ENCODE measurements at regions not wholly inside any gene's neighbourhood (a gene's known extent, or its start where the extent isn't known, plus 50 kb on each side); places are given as distances from the start of the nearest gene placed in this dataset.
"Not testable (repeated sequence)": the region's sequence is repeated elsewhere in the genome, so short reads cannot be mapped to it uniquely, and the experiment has no call there.

DNA sequence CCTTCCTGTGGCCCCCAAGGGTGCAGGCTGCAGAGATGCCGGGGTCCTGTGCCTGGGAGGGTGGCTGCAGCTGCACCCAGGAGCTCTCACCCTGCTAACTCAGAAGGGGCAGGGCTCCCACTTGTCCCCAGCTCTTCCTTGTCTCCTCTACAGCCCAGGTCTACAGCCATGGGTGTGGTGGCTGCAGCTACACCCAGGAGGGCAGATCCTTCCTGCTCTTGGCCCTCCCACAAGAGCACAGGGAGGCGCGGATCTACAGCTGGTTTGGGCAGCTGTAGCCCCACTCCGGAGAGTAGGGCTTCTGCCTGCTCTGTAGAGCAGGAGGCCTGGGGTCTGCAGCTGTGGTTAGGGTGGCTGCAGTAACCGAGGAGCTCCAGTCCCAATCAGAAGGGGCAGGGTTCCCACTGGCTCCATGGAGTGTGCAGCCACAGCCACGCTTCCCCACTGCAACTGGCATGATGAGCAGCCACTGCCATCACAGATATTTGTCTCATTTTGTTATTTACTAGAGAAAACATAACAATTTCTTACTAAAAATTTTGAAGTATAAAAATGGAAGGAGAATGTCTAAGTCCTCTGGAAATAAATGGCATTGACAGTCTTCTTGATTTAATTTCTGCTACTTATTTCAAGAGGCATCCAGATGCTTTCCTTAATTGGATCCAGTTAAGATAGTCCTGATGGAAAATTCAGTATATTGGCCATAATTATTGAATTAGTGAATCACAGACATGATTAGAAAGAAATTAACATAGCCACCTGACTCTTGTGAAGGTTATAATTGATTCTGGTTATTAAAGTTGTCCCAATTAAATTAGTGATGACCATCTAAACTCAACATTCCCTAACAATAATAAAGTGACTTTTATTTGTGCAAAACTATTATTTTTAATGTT is 233.6 kb downstream of the KCNE4 start:
- Mint-ChIP-seq H3K27me3 (ENCODE audit: unreplicated experiment) (no peaks in the 10 kb centered on the region), H3K27ac (ENCODE audit: unreplicated experiment) (no peak overlapping the region), H3K36me3 (ENCODE audit: unreplicated experiment) (no peaks in the 10 kb centered on the region), H3K9me3 (ENCODE audit: unreplicated experiment) (peaks cover 2% of the 10 kb centered on the region), H3K4me3 (ENCODE audit: unreplicated experiment) (no peak overlapping the region), H3K4me1 (ENCODE audit: low read depth, unreplicated experiment) (no peaks in the 10 kb centered on the region)
- TF ChIP-seq, protein P1, sequence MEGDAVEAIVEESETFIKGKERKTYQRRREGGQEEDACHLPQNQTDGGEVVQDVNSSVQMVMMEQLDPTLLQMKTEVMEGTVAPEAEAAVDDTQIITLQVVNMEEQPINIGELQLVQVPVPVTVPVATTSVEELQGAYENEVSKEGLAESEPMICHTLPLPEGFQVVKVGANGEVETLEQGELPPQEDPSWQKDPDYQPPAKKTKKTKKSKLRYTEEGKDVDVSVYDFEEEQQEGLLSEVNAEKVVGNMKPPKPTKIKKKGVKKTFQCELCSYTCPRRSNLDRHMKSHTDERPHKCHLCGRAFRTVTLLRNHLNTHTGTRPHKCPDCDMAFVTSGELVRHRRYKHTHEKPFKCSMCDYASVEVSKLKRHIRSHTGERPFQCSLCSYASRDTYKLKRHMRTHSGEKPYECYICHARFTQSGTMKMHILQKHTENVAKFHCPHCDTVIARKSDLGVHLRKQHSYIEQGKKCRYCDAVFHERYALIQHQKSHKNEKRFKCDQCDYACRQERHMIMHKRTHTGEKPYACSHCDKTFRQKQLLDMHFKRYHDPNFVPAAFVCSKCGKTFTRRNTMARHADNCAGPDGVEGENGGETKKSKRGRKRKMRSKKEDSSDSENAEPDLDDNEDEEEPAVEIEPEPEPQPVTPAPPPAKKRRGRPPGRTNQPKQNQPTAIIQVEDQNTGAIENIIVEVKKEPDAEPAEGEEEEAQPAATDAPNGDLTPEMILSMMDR (IDR thresholded peaks at IDR 0.05; ENCODE audit: partially characterized antibody, unreplicated experiment), result no peak
- DNase-seq, result no peak

- Mint-ChIP-seq H3K27ac (ENCODE audit: unreplicated experiment) (no peak overlapping the region), H3K4me1 (ENCODE audit: low read depth, unreplicated experiment) (no peaks in the 10 kb centered on the region), H3K9me3 (ENCODE audit: unreplicated experiment) (peaks cover 2% of the 10 kb centered on the region), H3K36me3 (ENCODE audit: unreplicated experiment) (no peaks in the 10 kb centered on the region), H3K27me3 (ENCODE audit: unreplicated experiment) (no peaks in the 10 kb centered on the region), H3K4me3 (ENCODE audit: unreplicated experiment) (no peak overlapping the region)
- TF ChIP-seq, protein P1 (IDR thresholded peaks at IDR 0.05; ENCODE audit: partially characterized antibody, unreplicated experiment), result no peak
- DNase-seq, result no peak
Observed at GRCh38 chr2:223294756-223295155, 242.8 kb downstream of the KCNE4 start.

GRCh38 chr2:223297788-223298187 is 245.8 kb downstream of the KCNE4 start:
- Mint-ChIP-seq H3K4me3 (ENCODE audit: unreplicated experiment) (no peak overlapping the region), H3K27me3 (ENCODE audit: unreplicated experiment) (no peaks in the 10 kb centered on the region), H3K4me1 (ENCODE audit: low read depth, unreplicated experiment) (no peaks in the 10 kb centered on the region), H3K27ac (ENCODE audit: unreplicated experiment) (no peak overlapping the region), H3K9me3 (ENCODE audit: unreplicated experiment) (peaks cover 5% of the 10 kb centered on the region), H3K36me3 (ENCODE audit: unreplicated experiment) (no peaks in the 10 kb centered on the region)
- no peak for DNase-seq
- TF ChIP-seq, protein P1 (IDR thresholded peaks at IDR 0.05; ENCODE audit: partially characterized antibody, unreplicated experiment), result no peak

GRCh38 chr2:223298329-223298728 is 246.3 kb downstream of the KCNE4 start:
- not testable (repeated sequence) for DNase-seq; H3K27me3 Mint-ChIP-seq (ENCODE audit: unreplicated experiment); H3K9me3 Mint-ChIP-seq (ENCODE audit: unreplicated experiment); H3K36me3 Mint-ChIP-seq (ENCODE audit: unreplicated experiment); H3K27ac Mint-ChIP-seq (ENCODE audit: unreplicated experiment); H3K4me1 Mint-ChIP-seq (ENCODE audit: low read depth, unreplicated experiment); H3K4me3 Mint-ChIP-seq (ENCODE audit: unreplicated experiment)

DNA sequence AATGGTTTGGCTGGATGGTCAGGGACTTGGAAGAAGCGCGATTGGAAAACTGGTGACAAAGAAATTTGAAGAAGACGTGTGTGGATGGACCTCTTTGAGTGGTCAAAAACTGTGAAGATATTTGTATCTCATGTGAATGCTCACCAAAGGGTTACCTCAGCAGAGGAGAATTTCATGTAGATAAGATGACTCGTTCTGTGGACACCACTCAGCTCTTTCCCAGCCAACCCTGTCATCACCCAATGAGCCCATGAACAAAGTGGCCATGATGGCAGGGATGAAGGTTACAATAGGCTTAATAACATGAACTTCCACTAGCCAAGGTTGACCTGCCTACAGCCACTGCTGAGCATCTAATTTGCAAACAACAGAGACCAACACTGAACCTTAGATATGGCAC is 248.3 kb downstream of the KCNE4 start:
- H3K27me3 Mint-ChIP-seq (ENCODE audit: unreplicated experiment), result no peaks in the 10 kb centered on the region
- no peaks in the 10 kb centered on the region for H3K4me1 Mint-ChIP-seq (ENCODE audit: low read depth, unreplicated experiment)
- peaks cover 6% of the 10 kb centered on the region for H3K9me3 Mint-ChIP-seq (ENCODE audit: unreplicated experiment)
- no peak overlapping the region for H3K4me3 Mint-ChIP-seq (ENCODE audit: unreplicated experiment)
- DNase-seq, result no peak
- no peak overlapping the region for H3K27ac Mint-ChIP-seq (ENCODE audit: unreplicated experiment)
- no peaks in the 10 kb centered on the region for H3K36me3 Mint-ChIP-seq (ENCODE audit: unreplicated experiment)
- TF ChIP-seq, protein P1 (IDR thresholded peaks at IDR 0.05; ENCODE audit: partially characterized antibody, unreplicated experiment), result no peak
